GM18861 (cell line): ENCODE measurements at regions not wholly inside any gene's neighbourhood (a gene's known extent, or its start where the extent isn't known, plus 50 kb on each side); places are given as distances from the start of the nearest gene placed in this dataset.
"Not testable (repeated sequence)": the region's sequence is repeated elsewhere in the genome, so short reads cannot be mapped to it uniquely, and the experiment has no call there.

Experiments
- ATAC-seq: cut with Tn5 transposase; IDR thresholded peaks from one replicate; pipeline ENCODE4 v1.9.1; 2021; ENCODE audit not compliant: unreplicated experiment

GRCh38 chr11:112533682-112534081 lies 273.0 kb upstream of the PLET1 start:
- no peak for ATAC-seq

GRCh38 chr11:112534208-112534607 lies 273.5 kb upstream of the PLET1 start:
- ATAC-seq, result no peak

GRCh38 chr11:112537026-112537425 lies 276.4 kb upstream of the PLET1 start:
- ATAC-seq, result no peak

- ATAC-seq, result no peak
Measured at GRCh38 chr11:112537846-112538330, 277.2 kb upstream of the PLET1 start.

GRCh38 chr11:112538534-112539280 lies 278.0 kb upstream of the PLET1 start:
- no peak for ATAC-seq

- not testable (repeated sequence) for ATAC-seq
Measured at GRCh38 chr11:112539281-112539555, 278.6 kb upstream of the PLET1 start.

- no peak for ATAC-seq
Measured at GRCh38 chr11:112539741-112540140, 279.1 kb upstream of the PLET1 start.

GRCh38 chr11:112540261-112540660 lies 279.6 kb upstream of the PLET1 start:
- ATAC-seq, result no peak

GRCh38 chr11:112541140-112542046 lies 280.7 kb upstream of the PLET1 start:
- ATAC-seq, result no peak

GRCh38 chr11:112542479-112542878 lies 281.8 kb upstream of the PLET1 start:
- no peak for ATAC-seq

- ATAC-seq, result no peak
Measured at GRCh38 chr11:112543390-112543789, 282.7 kb upstream of the PLET1 start.

- ATAC-seq, result no peak
Measured at GRCh38 chr11:112548641-112549040, 288.0 kb upstream of the PLET1 start.

GRCh38 chr11:112553205-112553731 lies 292.6 kb upstream of the PLET1 start:
- no peak for ATAC-seq

- no peak for ATAC-seq
Measured at GRCh38 chr11:112554586-112554985, 293.9 kb upstream of the PLET1 start.

- no peak for ATAC-seq
Measured at GRCh38 chr11:112555491-112556364, 295.1 kb upstream of the PLET1 start.

- ATAC-seq, result no peak
Measured at GRCh38 chr11:112558691-112559090, 298.0 kb upstream of the PLET1 start.

GRCh38 chr11:112563808-112564207 lies 303.1 kb upstream of the PLET1 start:
- ATAC-seq, result no peak

GRCh38 chr11:112564228-112564955 lies 303.7 kb upstream of the PLET1 start:
- ATAC-seq, result no peak

- no peak for ATAC-seq
Measured at GRCh38 chr11:112565551-112565950, 304.9 kb upstream of the PLET1 start.

- ATAC-seq, result no peak
Measured at GRCh38 chr11:112566124-112566523, 305.5 kb upstream of the PLET1 start.
